ENCODE measurements at regions not wholly inside any gene's neighbourhood (a gene's known extent, or its start where the extent isn't known, plus 50 kb on each side); places are given as distances from the start of the nearest gene placed in this dataset.

DNA sequence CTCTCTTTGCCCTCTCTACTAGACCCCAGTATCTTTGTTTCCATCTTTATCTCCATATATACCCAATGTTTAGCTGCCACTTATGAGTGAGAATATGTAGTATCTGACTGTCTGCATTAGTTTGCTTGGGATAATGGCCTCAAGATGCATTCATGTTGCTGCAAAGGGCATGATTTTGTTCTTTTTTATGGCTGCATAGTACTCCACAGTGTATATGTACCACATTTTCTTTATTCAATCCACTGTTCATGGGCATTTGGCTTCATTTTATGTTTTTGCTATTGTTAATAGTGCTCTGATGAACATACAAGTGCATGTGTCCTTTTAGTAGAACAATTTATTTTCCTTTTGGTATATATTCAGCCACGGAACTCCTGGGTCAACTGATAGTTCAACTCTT, 671.5 kb upstream of the GRM7 start:
- TF ChIP-seq POLR2AphosphoS5 (IDR thresholded peaks at IDR 0.05), result no peak
- no peak for TF ChIP-seq POLR2A (IDR thresholded peaks at IDR 0.05; ENCODE audit: low read depth)
